PFSK-1 (cell line): ENCODE measurements at regions not wholly inside any gene's neighbourhood (a gene's known extent, or its start where the extent isn't known, plus 50 kb on each side); places are given as distances from the start of the nearest gene placed in this dataset.

Source experiments
- POLR2AphosphoS5 ChIP-seq: IDR thresholded peaks from 2 replicates; pipeline ENCODE4 v1.6.1; 2012; ENCODE audit warnings: low read depth, mild to moderate bottlenecking, control low read depth, low read length, moderate library complexity
- SIN3A ChIP-seq: IDR thresholded peaks from 2 replicates; pipeline ENCODE4 v1.6.1; 2012; ENCODE audit warnings: mild to moderate bottlenecking, low read length, moderate library complexity, borderline replicate concordance; ENCODE audit not compliant: insufficient read depth
- TAF1 ChIP-seq: IDR thresholded peaks from 2 replicates; pipeline ENCODE4 v1.6.1; 2012; ENCODE audit warnings: low read length, control low read depth, borderline replicate concordance; ENCODE audit not compliant: insufficient read depth

GRCh38 chr4:3582091-3582475 is 49.9 kb upstream of the LRPAP1 start:
- TF ChIP-seq POLR2AphosphoS5, result no peak
- TF ChIP-seq TAF1, result no peak
- TF ChIP-seq SIN3A, result no peak
